ENCODE measurements at regions not wholly inside any gene's neighbourhood (a gene's known extent, or its start where the extent isn't known, plus 50 kb on each side); places are given as distances from the start of the nearest gene placed in this dataset.
"Not testable (repeated sequence)": the region's sequence is repeated elsewhere in the genome, so short reads cannot be mapped to it uniquely, and the experiment has no call there.

DNA sequence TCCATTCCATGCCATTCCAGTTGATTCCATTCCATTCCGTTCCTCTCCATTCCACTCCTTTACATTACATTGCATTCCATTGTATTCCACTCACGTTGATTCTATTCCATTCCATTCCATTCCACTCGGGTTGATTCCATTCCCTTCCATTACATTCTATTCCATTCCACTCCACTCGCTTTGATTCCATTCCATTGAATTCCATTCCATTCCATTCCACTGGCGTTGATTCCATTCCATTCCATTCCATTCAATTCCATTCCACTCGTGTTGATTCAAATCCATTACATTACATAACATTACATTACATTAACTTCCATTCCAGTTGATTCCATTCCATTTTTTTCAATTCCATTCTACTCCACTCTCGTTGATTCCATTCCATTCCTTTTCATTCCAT, 1142.8 kb downstream of the RPIA start:
- ATAC-seq (no peak), DNase-seq (no peak)
- H3K4me3 ChIP-seq (ENCODE audit: low read length): no peak overlapping the region
- no peak for TF ChIP-seq CTCF (conservative IDR thresholded peaks at IDR 0.05; ENCODE audit: low read depth, low read length)
- TF ChIP-seq EZH2 (IDR thresholded peaks at IDR 0.05; ENCODE audit: low read length, unreplicated experiment): no peak
- no peak for TF ChIP-seq EZH2phosphoT487 (IDR thresholded peaks at IDR 0.05; ENCODE audit: borderline replicate concordance, low read length)
- no peaks in the 10 kb centered on the region for H3K36me3 ChIP-seq (ENCODE audit: low read depth, low read length)
- H3K4me1 ChIP-seq (ENCODE audit: insufficient read depth, low read length): no peaks in the 10 kb centered on the region
- peaks cover 7% of the 10 kb centered on the region for H3K9me3 ChIP-seq (ENCODE audit: low read length)
- no peak overlapping the region for H3K9ac ChIP-seq (ENCODE audit: low read length)
- no peaks in the 10 kb centered on the region for H3K79me2 ChIP-seq (ENCODE audit: low read length)
- CTCF ChIA-PET: no interaction called here
- no peaks in the 10 kb centered on the region for H3F3A ChIP-seq (ENCODE audit: low read length, unreplicated experiment)
- no TSS peak for BruUV-seq (replicated peaks)
- H3K9me2 ChIP-seq (replicated peaks; ENCODE audit: low read length): no peaks in the 10 kb centered on the region
- intact Hi-C loops (cut with micrococcal nuclease): no loop called here
- no peak overlapping the region for H3K4me2 ChIP-seq (ENCODE audit: low read length)
- H3K27me3 ChIP-seq (ENCODE audit: low read length): no peaks in the 10 kb centered on the region
- no peak overlapping the region for H2AFZ ChIP-seq (ENCODE audit: low read length)
- no peaks in the 10 kb centered on the region for H4K20me1 ChIP-seq (ENCODE audit: low read length)
- POLR2A ChIA-PET (ENCODE audit: unreplicated experiment): no interaction called here
- H3K27ac ChIP-seq (ENCODE audit: low read length): no peak overlapping the region

GRCh38 chr2:89836326-89836725, 1144.9 kb downstream of the RPIA start:
- DNase-seq; H2AFZ ChIP-seq (ENCODE audit: low read length); H3K9ac ChIP-seq (ENCODE audit: low read length); CTCF ChIA-PET; H3K27me3 ChIP-seq (ENCODE audit: low read length); H3K9me2 ChIP-seq (replicated peaks; ENCODE audit: low read length); H3K27ac ChIP-seq (ENCODE audit: low read length); H3K4me2 ChIP-seq (ENCODE audit: low read length); H3F3A ChIP-seq (ENCODE audit: low read length, unreplicated experiment); H3K36me3 ChIP-seq (ENCODE audit: low read depth, low read length); POLR2A ChIA-PET (ENCODE audit: unreplicated experiment); H3K4me3 ChIP-seq (ENCODE audit: low read length); H3K79me2 ChIP-seq (ENCODE audit: low read length); ATAC-seq; BruUV-seq (replicated peaks); intact Hi-C loops (cut with micrococcal nuclease); H3K4me1 ChIP-seq (ENCODE audit: insufficient read depth, low read length); H3K9me3 ChIP-seq (ENCODE audit: low read length); H4K20me1 ChIP-seq (ENCODE audit: low read length): not testable (repeated sequence)

- ChIA-PET CTCF (no interaction called here), POLR2A (ENCODE audit: unreplicated experiment) (no interaction called here)
- TF ChIP-seq EZH2 (IDR thresholded peaks at IDR 0.05; ENCODE audit: low read length, unreplicated experiment) (no peak), CTCF (conservative IDR thresholded peaks at IDR 0.05; ENCODE audit: low read depth, low read length) (no peak), EZH2phosphoT487 (IDR thresholded peaks at IDR 0.05; ENCODE audit: borderline replicate concordance, low read length) (no peak)
- no TSS peak for BruUV-seq (replicated peaks)
- no peak overlapping the region for H3K4me2 ChIP-seq (ENCODE audit: low read length)
- H3K36me3 ChIP-seq (ENCODE audit: low read depth, low read length): no peaks in the 10 kb centered on the region
- H3K27me3 ChIP-seq (ENCODE audit: low read length): no peaks in the 10 kb centered on the region
- intact Hi-C loops (cut with micrococcal nuclease): no loop called here
- peaks cover 7% of the 10 kb centered on the region for H3K9me3 ChIP-seq (ENCODE audit: low read length)
- no peak overlapping the region for H3K4me3 ChIP-seq (ENCODE audit: low read length)
- H2AFZ ChIP-seq (ENCODE audit: low read length): no peak overlapping the region
- H3K9me2 ChIP-seq (replicated peaks; ENCODE audit: low read length): no peaks in the 10 kb centered on the region
- H3F3A ChIP-seq (ENCODE audit: low read length, unreplicated experiment): no peaks in the 10 kb centered on the region
- H3K79me2 ChIP-seq (ENCODE audit: low read length): no peaks in the 10 kb centered on the region
- no peaks in the 10 kb centered on the region for H4K20me1 ChIP-seq (ENCODE audit: low read length)
- H3K9ac ChIP-seq (ENCODE audit: low read length): no peak overlapping the region
- DNase-seq: no peak
- no peak overlapping the region for H3K27ac ChIP-seq (ENCODE audit: low read length)
- no peaks in the 10 kb centered on the region for H3K4me1 ChIP-seq (ENCODE audit: insufficient read depth, low read length)
- no peak for ATAC-seq
Measured at GRCh38 chr2:89837962-89838625, 1146.6 kb downstream of the RPIA start.

DNA sequence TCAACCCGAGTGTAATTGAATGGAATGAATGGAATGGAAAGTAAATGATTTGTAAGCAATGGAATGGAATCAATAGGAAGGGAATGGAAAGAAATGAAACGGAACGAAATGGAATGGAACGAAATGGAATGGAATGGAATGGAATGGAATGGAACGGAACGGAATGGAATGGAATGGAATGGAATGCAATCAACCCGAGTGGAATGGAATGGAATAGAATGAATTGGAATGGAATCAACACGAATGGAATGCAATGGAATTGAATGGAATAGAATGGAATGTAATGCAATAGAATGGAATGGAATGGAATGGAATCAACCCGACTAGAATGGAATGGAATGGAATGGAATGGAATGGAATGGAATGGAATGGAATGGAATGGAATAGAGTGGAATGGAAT, 1148.7 kb downstream of the RPIA start:
- DNase-seq; CTCF ChIA-PET; H3F3A ChIP-seq (ENCODE audit: low read length, unreplicated experiment); H3K9me3 ChIP-seq (ENCODE audit: low read length); H2AFZ ChIP-seq (ENCODE audit: low read length); H3K9ac ChIP-seq (ENCODE audit: low read length); H3K36me3 ChIP-seq (ENCODE audit: low read depth, low read length); H3K4me1 ChIP-seq (ENCODE audit: insufficient read depth, low read length); H3K27me3 ChIP-seq (ENCODE audit: low read length); intact Hi-C loops (cut with micrococcal nuclease); BruUV-seq (replicated peaks); H3K27ac ChIP-seq (ENCODE audit: low read length); H3K4me2 ChIP-seq (ENCODE audit: low read length); ATAC-seq; H3K4me3 ChIP-seq (ENCODE audit: low read length); POLR2A ChIA-PET (ENCODE audit: unreplicated experiment); H3K9me2 ChIP-seq (replicated peaks; ENCODE audit: low read length); H3K79me2 ChIP-seq (ENCODE audit: low read length); H4K20me1 ChIP-seq (ENCODE audit: low read length): not testable (repeated sequence)

DNA sequence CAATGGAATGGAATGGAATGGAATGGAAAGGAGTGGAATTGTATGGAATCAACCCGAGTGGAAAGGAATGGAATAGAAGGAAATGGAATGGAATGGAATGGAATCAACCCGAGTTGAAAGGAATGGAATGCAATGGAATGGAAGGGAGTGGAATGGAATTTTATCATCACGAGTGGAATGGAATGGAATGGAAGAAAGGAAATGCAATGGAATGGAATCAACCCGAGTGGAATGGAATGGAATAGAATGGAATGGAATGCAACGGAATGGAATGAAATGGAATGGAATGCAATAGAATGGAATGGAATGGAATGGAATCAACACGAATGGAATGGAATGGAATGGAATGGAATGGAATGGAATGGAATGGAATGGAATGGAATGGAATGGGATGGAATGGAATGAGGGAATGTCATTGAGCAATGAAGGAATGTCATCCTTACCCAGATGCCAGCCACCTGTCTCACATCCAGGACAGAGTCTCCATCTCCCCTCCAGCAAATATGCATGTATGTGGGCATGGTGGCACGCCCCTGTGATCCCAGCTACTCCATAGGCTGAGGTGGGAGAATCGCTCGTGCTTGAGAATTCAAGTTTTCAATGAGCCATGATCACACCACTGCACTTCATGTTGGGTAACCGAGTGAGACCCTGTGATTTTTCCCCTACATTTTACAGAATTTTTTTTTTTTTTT, 1149.5 kb downstream of the RPIA start:
- H3K36me3 ChIP-seq (ENCODE audit: low read depth, low read length); H3F3A ChIP-seq (ENCODE audit: low read length, unreplicated experiment); H3K27me3 ChIP-seq (ENCODE audit: low read length); intact Hi-C loops (cut with micrococcal nuclease); H3K9ac ChIP-seq (ENCODE audit: low read length); H2AFZ ChIP-seq (ENCODE audit: low read length); H3K9me3 ChIP-seq (ENCODE audit: low read length); H3K27ac ChIP-seq (ENCODE audit: low read length); H3K4me1 ChIP-seq (ENCODE audit: insufficient read depth, low read length); BruUV-seq (replicated peaks); H3K79me2 ChIP-seq (ENCODE audit: low read length); H3K4me3 ChIP-seq (ENCODE audit: low read length); ATAC-seq; H3K9me2 ChIP-seq (replicated peaks; ENCODE audit: low read length); H4K20me1 ChIP-seq (ENCODE audit: low read length); POLR2A ChIA-PET (ENCODE audit: unreplicated experiment); CTCF ChIA-PET; H3K4me2 ChIP-seq (ENCODE audit: low read length); DNase-seq: not testable (repeated sequence)

All from PC-3 (cell line).